Spleen (tissue), 11 donors: ENCODE measurements at regions not wholly inside any gene's neighbourhood (a gene's known extent, or its start where the extent isn't known, plus 50 kb on each side); places are given as distances from the start of the nearest gene placed in this dataset.

ENCODE experiments used
- DNase-seq: peaks from one replicate; pipeline ENCODE4 v3.0.0-alpha.2; 2020
- H3K27ac ChIP-seq, 8 donors: fragments of 200-600 bp; sonication (generic) in 7 of 8; 1 replicate in 4 of 8; 2 replicates in 4 of 8; pipeline versions ENCODE4 v1.5.0 to v1.8.0; 2016 to 2021; ENCODE audit warnings: inconsistent platforms in 4 of 8, mild to moderate bottlenecking in 4 of 8, moderate library complexity in 1 of 8
- H3K27me3 ChIP-seq, 7 donors: fragments of 200-600 bp; sonication (generic) in 6 of 7; replicated peaks in 1 of 7; 1 replicate in 4 of 7; 2 replicates in 3 of 7; pipeline versions ENCODE4 v1.5.0 to v1.8.0; 2016 to 2021; ENCODE audit warnings: inconsistent platforms in 3 of 7, mild to moderate bottlenecking in 1 of 7
- H3K36me3 ChIP-seq, 6 donors: fragments of 200-600 bp; sonication (generic) in 5 of 6; 1 replicate in 4 of 6; 2 replicates in 2 of 6; pipeline versions ENCODE4 v1.5.0 to v1.8.0; 2016 to 2021; ENCODE audit warnings: inconsistent platforms in 2 of 6
- H3K4me1 ChIP-seq, 6 donors: fragments of 200-600 bp; sonication (generic) in 5 of 6; 1 replicate in 3 of 6; 2 replicates in 3 of 6; pipeline versions ENCODE4 v1.5.0 to v1.8.0; 2016 to 2021; ENCODE audit warnings: inconsistent platforms in 3 of 6
- H3K4me3 ChIP-seq, 8 donors: fragments of 200-600 bp; sonication (generic) in 7 of 8; 1 replicate in 4 of 8; 2 replicates in 4 of 8; pipeline versions ENCODE4 v1.5.0 to v1.8.0; 2016 to 2021; ENCODE audit warnings: inconsistent platforms in 4 of 8, mild to moderate bottlenecking in 4 of 8, moderate library complexity in 2 of 8
- H3K9me3 ChIP-seq, 8 donors: fragments of 200-600 bp; sonication (generic) in 7 of 8; 1 replicate in 4 of 8; 2 replicates in 4 of 8; pipeline versions ENCODE4 v1.5.0 to v1.8.0; 2016 to 2021; ENCODE audit warnings: inconsistent platforms in 4 of 8
- POLR2A ChIP-seq, 3 donors: fragments of 450-650 bp; IDR thresholded peaks; one replicate each; pipeline ENCODE4 v1.5.1; 2017; ENCODE audit warnings: antibody characterized with exemption in 3 of 3, mild to moderate bottlenecking in 1 of 3
- POLR2AphosphoS5 ChIP-seq, 3 donors: sonication (generic); formaldehyde crosslinking; IDR thresholded peaks; one replicate each; pipeline ENCODE4 v1.5.1; 2017; ENCODE audit warnings: antibody characterized with exemption in 3 of 3
- WGBS, 5 donors: extraction: QIAGEN DNeasy Blood & Tissue Kit in 3 of 5; methylation state at CpG; one replicate each; pipeline versions ENCODE4 v1.1.5 to v1.1.7; 2013 to 2018; 5-methylcytosine and 5-hydroxymethylcytosine counted together
- intact Hi-C: fragments of 100-400 bp; cut with DNase I; formaldehyde crosslinking; loops from one replicate; pipeline ENCODE4 v1.15.0; 2023; ENCODE audit warnings: low total_unique reads
- TF ChIP-seq, protein P1 (sequence below), 11 experiments: fragments of 200-600 bp in 7 of 11; fragments of 450-650 bp in 4 of 11; sonication (generic) in 4 of 11; IDR thresholded peaks in 8 of 11; conservative IDR thresholded peaks in 3 of 11; 1 replicate in 7 of 11; 2 replicates in 4 of 11; pipeline versions ENCODE4 v1.4.0 to v1.8.0; 2016 to 2021; ENCODE audit warnings: antibody characterized with exemption in 11 of 11, inconsistent platforms in 4 of 11, mild to moderate bottlenecking in 1 of 11
- donor health status: healthy with polysubstance abuse.
- donor health status: DM: no; HTN: no; CAD: no; lungs with moderate emphysema.
- donor health status: DM: no; HTN: no; CAD: no.
- donor health status: Bipolar disorder and iron deficiency.
- donor health status: healthy.
- donor health status: DM: no; HTN: no; CAD: no.
- donor health status: DM: yes; HTN: yes; CAD: no.

DNA sequence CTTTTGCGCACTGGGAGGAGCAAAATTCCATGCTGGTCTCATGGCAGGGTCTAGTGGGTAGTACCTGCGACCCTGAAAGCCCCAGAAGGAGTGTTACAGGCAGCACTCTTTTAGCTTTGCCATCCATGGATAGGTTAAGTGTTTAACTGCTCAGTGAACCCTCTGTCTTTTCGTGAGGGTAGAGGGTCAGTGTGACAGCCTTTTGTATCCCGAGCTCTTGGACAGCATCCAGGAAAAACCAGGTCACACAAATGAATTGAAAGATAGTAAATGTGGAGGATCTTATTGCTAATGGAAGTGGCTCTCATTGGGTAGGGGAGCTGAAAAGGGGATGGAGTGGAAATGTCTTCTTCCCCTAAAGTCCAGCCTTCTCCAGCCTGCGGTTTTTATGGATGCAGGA is 57.8 kb upstream of the CCDC112 start:
- Histone ChIP-seq H3K27me3 (peaks cover 0 to 12% (median 0%) of the 10 kb centered on the region in 7 donors), H3K27ac (no peak overlapping the region), H3K4me3 (no peak overlapping the region), H3K9me3 (peaks cover 0 to 18% (median 5%) of the 10 kb centered on the region in 8 donors), H3K36me3 (no peaks in the 10 kb centered on the region), H3K4me1 (no peaks in the 10 kb centered on the region)
- intact Hi-C loops, result no loop called here
- DNase-seq, result no peak
- 41 to 76% (median 55%) methylated on average over 5 of the region's 5 CpGs for WGBS, 5 donors
- no peak for TF ChIP-seq POLR2A (IDR thresholded peaks at IDR 0.05)

DNA sequence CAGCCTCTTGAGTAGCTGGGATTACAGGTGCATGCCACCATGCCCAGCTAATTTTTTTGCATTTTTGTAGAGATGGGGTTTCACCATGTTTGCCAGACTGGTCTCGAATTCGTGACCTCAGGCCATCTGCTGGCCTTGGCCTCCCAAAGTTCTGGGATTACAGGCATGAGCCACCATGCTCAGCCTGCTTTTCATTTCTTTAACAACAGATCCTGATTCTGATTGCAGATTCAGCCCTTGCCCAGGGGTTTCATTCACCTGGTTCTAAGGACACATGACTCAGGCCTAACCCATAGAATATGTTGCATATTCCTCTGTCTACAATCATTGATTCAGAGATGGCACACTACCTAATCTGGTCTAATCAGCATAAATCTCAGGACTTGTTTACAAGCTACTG is 56.1 kb upstream of the CCDC112 start:
- Histone ChIP-seq H3K4me3 (no peak overlapping the region), H3K27me3 (peaks cover 0 to 12% (median 0%) of the 10 kb centered on the region in 7 donors), H3K36me3 (no peaks in the 10 kb centered on the region), H3K27ac (no peak overlapping the region), H3K4me1 (no peaks in the 10 kb centered on the region), H3K9me3 (peaks cover 0 to 18% (median 5%) of the 10 kb centered on the region in 8 donors)
- intact Hi-C loops, result no loop called here
- no peak for DNase-seq
- TF ChIP-seq POLR2A (IDR thresholded peaks at IDR 0.05) (no peak), POLR2AphosphoS5 (IDR thresholded peaks at IDR 0.05) (no peak)
- TF ChIP-seq, protein P1, sequence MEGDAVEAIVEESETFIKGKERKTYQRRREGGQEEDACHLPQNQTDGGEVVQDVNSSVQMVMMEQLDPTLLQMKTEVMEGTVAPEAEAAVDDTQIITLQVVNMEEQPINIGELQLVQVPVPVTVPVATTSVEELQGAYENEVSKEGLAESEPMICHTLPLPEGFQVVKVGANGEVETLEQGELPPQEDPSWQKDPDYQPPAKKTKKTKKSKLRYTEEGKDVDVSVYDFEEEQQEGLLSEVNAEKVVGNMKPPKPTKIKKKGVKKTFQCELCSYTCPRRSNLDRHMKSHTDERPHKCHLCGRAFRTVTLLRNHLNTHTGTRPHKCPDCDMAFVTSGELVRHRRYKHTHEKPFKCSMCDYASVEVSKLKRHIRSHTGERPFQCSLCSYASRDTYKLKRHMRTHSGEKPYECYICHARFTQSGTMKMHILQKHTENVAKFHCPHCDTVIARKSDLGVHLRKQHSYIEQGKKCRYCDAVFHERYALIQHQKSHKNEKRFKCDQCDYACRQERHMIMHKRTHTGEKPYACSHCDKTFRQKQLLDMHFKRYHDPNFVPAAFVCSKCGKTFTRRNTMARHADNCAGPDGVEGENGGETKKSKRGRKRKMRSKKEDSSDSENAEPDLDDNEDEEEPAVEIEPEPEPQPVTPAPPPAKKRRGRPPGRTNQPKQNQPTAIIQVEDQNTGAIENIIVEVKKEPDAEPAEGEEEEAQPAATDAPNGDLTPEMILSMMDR (IDR thresholded peaks at IDR 0.05 in 8 of 11, conservative IDR thresholded peaks at IDR 0.05 in 3 of 11), result no peak
- WGBS, 5 donors, result 80 to 94% (median 86%) methylated on average over 2 of the region's 2 CpGs

GRCh38 chr5:115351356-115352195 is 55.1 kb upstream of the CCDC112 start:
- TF ChIP-seq, protein P1 (IDR thresholded peaks at IDR 0.05 in 8 of 11, conservative IDR thresholded peaks at IDR 0.05 in 3 of 11), result no peak
- no peak for TF ChIP-seq POLR2AphosphoS5 (IDR thresholded peaks at IDR 0.05)
- no peak for TF ChIP-seq POLR2A (IDR thresholded peaks at IDR 0.05)
- Histone ChIP-seq H3K36me3 (no peaks in the 10 kb centered on the region), H3K4me1 (no peaks in the 10 kb centered on the region), H3K4me3 (no peak overlapping the region), H3K27me3 (peaks cover 0 to 12% (median 0%) of the 10 kb centered on the region in 7 donors), H3K27ac (no peak overlapping the region), H3K9me3 (peaks cover 0 to 18% (median 5%) of the 10 kb centered on the region in 8 donors)
- intact Hi-C loops, result no loop called here
- no peak for DNase-seq

- no peak for DNase-seq
- intact Hi-C loops, result no loop called here
- 78 to 90% (median 82%) methylated on average over 3 of the region's 3 CpGs for WGBS, 5 donors
- Histone ChIP-seq H3K27me3 (peaks cover 0 to 15% (median 0%) of the 10 kb centered on the region in 7 donors), H3K9me3 (peaks cover 0 to 18% (median 5%) of the 10 kb centered on the region in 8 donors), H3K27ac (no peak overlapping the region), H3K4me3 (no peak overlapping the region), H3K36me3 (no peaks in the 10 kb centered on the region), H3K4me1 (no peaks in the 10 kb centered on the region)
- TF ChIP-seq, protein P1 (IDR thresholded peaks at IDR 0.05 in 8 of 11, conservative IDR thresholded peaks at IDR 0.05 in 3 of 11), result no peak
- no peak for TF ChIP-seq POLR2A (IDR thresholded peaks at IDR 0.05)
- no peak for TF ChIP-seq POLR2AphosphoS5 (IDR thresholded peaks at IDR 0.05)
Observed at GRCh38 chr5:115350894-115351293, 54.4 kb upstream of the CCDC112 start.
